CD4-positive, alpha-beta T cell treated with Interleukin-2 at 100 ng/mL for 4 hours (primary cell): ENCODE measurements at regions not wholly inside any gene's neighbourhood (a gene's known extent, or its start where the extent isn't known, plus 50 kb on each side); places are given as distances from the start of the nearest gene placed in this dataset.
A peak's percentile ranks its signal among the peaks of the same experiment; 100 is the strongest.
"Not testable (repeated sequence)": the region's sequence is repeated elsewhere in the genome, so short reads cannot be mapped to it uniquely, and the experiment has no call there.

Experiments used
- DNase-seq: peaks from one replicate; pipeline ENCODE4 v3.0.0-alpha.2; 2020; ENCODE audit warnings: low spot score

GRCh38 chr9:64813072-64813471 is 471.9 kb downstream of the FOXD4L5 start:
- DNase-seq = not testable (repeated sequence)

GRCh38 chr9:64778667-64779066 is 506.3 kb downstream of the FOXD4L5 start:
- DNase-seq = not testable (repeated sequence)

GRCh38 chr9:64776269-64776668 is 508.7 kb downstream of the FOXD4L5 start:
- not testable (repeated sequence) for DNase-seq

GRCh38 chr9:64774813-64775793 is 509.9 kb downstream of the FOXD4L5 start:
- DNase-seq = not testable (repeated sequence)

GRCh38 chr9:64774004-64774812 is 510.8 kb downstream of the FOXD4L5 start:
- not testable (repeated sequence) for DNase-seq

GRCh38 chr9:64773491-64773931 is 511.5 kb downstream of the FOXD4L5 start:
- DNase-seq = peak; percentile 7

GRCh38 chr9:64772751-64773331 is 512.2 kb downstream of the FOXD4L5 start:
- DNase-seq = not testable (repeated sequence)

GRCh38 chr9:64772123-64772736 is 512.8 kb downstream of the FOXD4L5 start:
- peak; percentile 35 for DNase-seq
